ENCODE measurements at regions not wholly inside any gene's neighbourhood (a gene's known extent, or its start where the extent isn't known, plus 50 kb on each side); places are given as distances from the start of the nearest gene placed in this dataset.

- TF ChIP-seq REST (IDR thresholded peaks at IDR 0.05; ENCODE audit: borderline replicate concordance) (no peak), POLR2AphosphoS5 (IDR thresholded peaks at IDR 0.05) (no peak), EP300 (conservative IDR thresholded peaks at IDR 0.05; ENCODE audit: poor library complexity, severe bottlenecking) (no peak), EZH2 (IDR thresholded peaks at IDR 0.05; ENCODE audit: borderline replicate concordance, insufficient read depth, low read length, poor library complexity, severe bottlenecking) (no peak), SMC3 (conservative IDR thresholded peaks at IDR 0.05; ENCODE audit: poor library complexity) (no peak), TAF1 (IDR thresholded peaks at IDR 0.05; ENCODE audit: low read depth) (no peak), RAD21 (conservative IDR thresholded peaks at IDR 0.05) (no peak), MXI1 (conservative IDR thresholded peaks at IDR 0.05; ENCODE audit: poor library complexity, severe bottlenecking) (no peak), CTCF (IDR thresholded peaks at IDR 0.05; ENCODE audit: poor library complexity, severe bottlenecking) (no peak)
- Histone ChIP-seq H3K36me3 (ENCODE audit: insufficient read depth, low read length) (no peaks in the 10 kb centered on the region), H3K9me3 (ENCODE audit: low read length) (no peaks in the 10 kb centered on the region), H3K27ac (ENCODE audit: low read length) (no peak overlapping the region), H3K79me2 (replicated peaks; ENCODE audit: insufficient read depth, low read length) (no peaks in the 10 kb centered on the region), H3K9me2 (ENCODE audit: insufficient read depth, low read length) (no peaks in the 10 kb centered on the region), H3K4me2 (ENCODE audit: low read length) (no peak overlapping the region), H3F3A (ENCODE audit: insufficient read depth, low read length, poor library complexity, severe bottlenecking) (no peaks in the 10 kb centered on the region), H3K27me3 (ENCODE audit: insufficient read depth, low read depth, low read length) (no peaks in the 10 kb centered on the region), H4K20me1 (ENCODE audit: insufficient read depth) (no peaks in the 10 kb centered on the region), H3K4me3 (ENCODE audit: low read length) (no peak overlapping the region), H3K9ac (ENCODE audit: low read length) (no peak overlapping the region), H2AFZ (ENCODE audit: low read depth, low read length) (no peak overlapping the region)
Measured at GRCh38 chr1:163772246-163772645, 450.5 kb downstream of the NUF2 start.

- Histone ChIP-seq H3K4me3 (ENCODE audit: low read length) (no peak overlapping the region), H3F3A (ENCODE audit: insufficient read depth, low read length, poor library complexity, severe bottlenecking) (no peaks in the 10 kb centered on the region), H4K20me1 (ENCODE audit: insufficient read depth) (no peaks in the 10 kb centered on the region), H3K9ac (ENCODE audit: low read length) (no peak overlapping the region), H3K9me2 (ENCODE audit: insufficient read depth, low read length) (no peaks in the 10 kb centered on the region), H3K79me2 (replicated peaks; ENCODE audit: insufficient read depth, low read length) (no peaks in the 10 kb centered on the region), H3K4me2 (ENCODE audit: low read length) (no peak overlapping the region), H3K9me3 (ENCODE audit: low read length) (no peaks in the 10 kb centered on the region), H3K27me3 (ENCODE audit: insufficient read depth, low read depth, low read length) (no peaks in the 10 kb centered on the region), H2AFZ (ENCODE audit: low read depth, low read length) (no peak overlapping the region), H3K27ac (ENCODE audit: low read length) (no peak overlapping the region), H3K36me3 (ENCODE audit: insufficient read depth, low read length) (no peaks in the 10 kb centered on the region)
- TF ChIP-seq RAD21 (conservative IDR thresholded peaks at IDR 0.05) (no peak), MXI1 (conservative IDR thresholded peaks at IDR 0.05; ENCODE audit: poor library complexity, severe bottlenecking) (no peak), EZH2 (IDR thresholded peaks at IDR 0.05; ENCODE audit: borderline replicate concordance, insufficient read depth, low read length, poor library complexity, severe bottlenecking) (no peak), SMC3 (conservative IDR thresholded peaks at IDR 0.05; ENCODE audit: poor library complexity) (no peak), TAF1 (IDR thresholded peaks at IDR 0.05; ENCODE audit: low read depth) (no peak), EP300 (conservative IDR thresholded peaks at IDR 0.05; ENCODE audit: poor library complexity, severe bottlenecking) (no peak), REST (IDR thresholded peaks at IDR 0.05; ENCODE audit: borderline replicate concordance) (no peak), CTCF (IDR thresholded peaks at IDR 0.05; ENCODE audit: poor library complexity, severe bottlenecking) (no peak), POLR2AphosphoS5 (IDR thresholded peaks at IDR 0.05) (no peak)
Measured at GRCh38 chr1:163773396-163773795, 451.6 kb downstream of the NUF2 start.

All from neural cell (in vitro differentiated cells).